ENCODE measurements at regions not wholly inside any gene's neighbourhood (a gene's known extent, or its start where the extent isn't known, plus 50 kb on each side); places are given as distances from the start of the nearest gene placed in this dataset.

- Mint-ChIP-seq H3K36me3 (no peaks in the 10 kb centered on the region), H3K27ac (no peak overlapping the region), H3K4me3 (no peak overlapping the region), H3K27me3 (peaks cover 8% of the 10 kb centered on the region), H3K4me1 (no peaks in the 10 kb centered on the region), H3K9me3 (ENCODE audit: low read depth) (peaks cover 2% of the 10 kb centered on the region)
- CTCF ChIA-PET, result no interaction called here
- no peak for ATAC-seq
- DNase-seq, result no peak
Measured at GRCh38 chr12:93115198-93115601, 186.1 kb upstream of the EEA1 start.

- no peak for ATAC-seq
- Mint-ChIP-seq H3K4me1 (no peaks in the 10 kb centered on the region), H3K36me3 (no peaks in the 10 kb centered on the region), H3K27me3 (peaks cover 13% of the 10 kb centered on the region), H3K27ac (no peak overlapping the region), H3K9me3 (ENCODE audit: low read depth) (peaks cover 2% of the 10 kb centered on the region), H3K4me3 (no peak overlapping the region)
- CTCF ChIA-PET, result no interaction called here
- DNase-seq, result no peak
Measured at GRCh38 chr12:93115646-93116045, 186.6 kb upstream of the EEA1 start.

DNA sequence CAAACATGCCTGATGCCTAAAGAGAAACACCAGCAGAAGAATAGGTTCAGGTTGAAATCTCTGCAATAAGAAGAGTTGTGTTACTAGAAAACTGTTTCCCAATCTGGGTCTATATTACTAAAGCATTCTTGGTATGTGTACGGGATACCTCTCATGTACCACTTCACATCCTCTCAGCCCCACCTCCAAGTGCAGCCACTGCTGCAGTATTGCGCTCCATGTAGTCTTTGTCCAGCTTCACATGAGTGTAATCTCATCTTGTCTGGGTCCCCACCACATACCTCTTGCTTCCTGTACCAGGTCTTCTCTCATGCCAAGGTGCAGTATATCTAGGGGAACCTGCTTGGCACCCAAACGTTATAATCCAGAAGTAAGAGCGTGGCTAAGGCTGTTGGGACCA lies 187.5 kb upstream of the EEA1 start:
- Mint-ChIP-seq H3K4me1 (no peaks in the 10 kb centered on the region), H3K27me3 (peaks cover 14% of the 10 kb centered on the region), H3K4me3 (no peak overlapping the region), H3K9me3 (ENCODE audit: low read depth) (peaks cover 2% of the 10 kb centered on the region), H3K27ac (no peak overlapping the region), H3K36me3 (no peaks in the 10 kb centered on the region)
- ATAC-seq (no peak), DNase-seq (no peak)
- CTCF ChIA-PET, result no interaction called here

DNA sequence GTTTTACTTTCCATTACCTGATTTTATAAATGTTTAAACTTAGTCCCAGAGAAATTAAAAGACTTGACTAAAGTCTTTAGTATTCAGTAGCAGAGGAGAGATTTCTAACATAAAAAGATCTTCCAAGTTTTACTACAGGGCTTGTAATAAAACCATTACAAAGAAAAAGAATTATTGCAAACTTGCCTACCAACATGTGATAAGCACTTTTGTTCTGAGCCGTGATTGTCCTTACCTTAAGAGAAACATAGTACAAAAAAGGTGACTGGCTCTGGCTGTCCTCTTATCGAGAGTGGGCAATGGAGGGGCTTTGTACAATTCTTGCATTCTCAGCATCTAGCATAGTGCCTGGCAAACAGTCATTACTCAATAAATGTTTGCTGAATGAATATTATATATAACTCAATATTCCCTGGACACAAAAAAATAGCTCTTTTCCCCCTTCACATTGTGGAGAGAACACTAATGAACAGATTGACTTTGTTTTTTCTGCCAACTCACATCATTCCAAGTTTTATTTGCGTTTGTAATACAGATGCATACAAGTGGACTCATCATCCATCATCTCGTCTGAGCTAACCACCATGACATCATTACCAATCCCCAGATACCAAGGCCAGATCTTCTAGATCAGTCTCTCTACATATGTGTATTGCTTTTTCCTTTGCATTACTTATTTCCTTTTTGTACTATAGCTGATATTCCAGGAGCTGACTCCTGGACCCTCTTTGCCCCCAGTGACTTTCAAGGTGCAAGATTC lies 192.8 kb upstream of the EEA1 start:
- Mint-ChIP-seq H3K27ac (no peak overlapping the region), H3K4me3 (no peak overlapping the region), H3K27me3 (peaks cover 11% of the 10 kb centered on the region), H3K4me1 (no peaks in the 10 kb centered on the region), H3K9me3 (ENCODE audit: low read depth) (no peaks in the 10 kb centered on the region), H3K36me3 (no peaks in the 10 kb centered on the region)
- CTCF ChIA-PET, result interaction anchor here (1.1 kb wide), 1 partner anchor 32 kb away, joined by 4 read pairs; no protein-coding TSS in a partner anchor
- DNase-seq (no peak), ATAC-seq (no peak)

GRCh38 chr12:93122569-93123091 lies 193.5 kb upstream of the EEA1 start:
- no peaks in the 10 kb centered on the region for H3K4me1 Mint-ChIP-seq
- no peak overlapping the region for H3K4me3 Mint-ChIP-seq
- no peak for DNase-seq
- no peaks in the 10 kb centered on the region for H3K9me3 Mint-ChIP-seq (ENCODE audit: low read depth)
- H3K27ac Mint-ChIP-seq, result no peak overlapping the region
- peaks cover 11% of the 10 kb centered on the region for H3K27me3 Mint-ChIP-seq
- H3K36me3 Mint-ChIP-seq, result no peaks in the 10 kb centered on the region
- CTCF ChIA-PET, result interaction anchor here (1.1 kb wide), 1 partner anchor 32 kb away, joined by 4 read pairs; no protein-coding TSS in a partner anchor
- ATAC-seq, result no peak

GRCh38 chr12:93125126-93125525 lies 196.0 kb upstream of the EEA1 start:
- no peak overlapping the region for H3K4me3 Mint-ChIP-seq
- peaks cover 6% of the 10 kb centered on the region for H3K27me3 Mint-ChIP-seq
- no peaks in the 10 kb centered on the region for H3K4me1 Mint-ChIP-seq
- no peaks in the 10 kb centered on the region for H3K36me3 Mint-ChIP-seq
- no peaks in the 10 kb centered on the region for H3K9me3 Mint-ChIP-seq (ENCODE audit: low read depth)
- no peak overlapping the region for H3K27ac Mint-ChIP-seq
- ATAC-seq (no peak), DNase-seq (no peak)
- CTCF ChIA-PET, result no interaction called here

GRCh38 chr12:93126069-93126474 lies 197.0 kb upstream of the EEA1 start:
- no peak overlapping the region for H3K27ac Mint-ChIP-seq
- no peaks in the 10 kb centered on the region for H3K9me3 Mint-ChIP-seq (ENCODE audit: low read depth)
- CTCF ChIA-PET, result no interaction called here
- no peaks in the 10 kb centered on the region for H3K36me3 Mint-ChIP-seq
- ATAC-seq (no peak), DNase-seq (no peak)
- H3K4me3 Mint-ChIP-seq, result no peak overlapping the region
- no peaks in the 10 kb centered on the region for H3K27me3 Mint-ChIP-seq
- H3K4me1 Mint-ChIP-seq, result no peaks in the 10 kb centered on the region

DNA sequence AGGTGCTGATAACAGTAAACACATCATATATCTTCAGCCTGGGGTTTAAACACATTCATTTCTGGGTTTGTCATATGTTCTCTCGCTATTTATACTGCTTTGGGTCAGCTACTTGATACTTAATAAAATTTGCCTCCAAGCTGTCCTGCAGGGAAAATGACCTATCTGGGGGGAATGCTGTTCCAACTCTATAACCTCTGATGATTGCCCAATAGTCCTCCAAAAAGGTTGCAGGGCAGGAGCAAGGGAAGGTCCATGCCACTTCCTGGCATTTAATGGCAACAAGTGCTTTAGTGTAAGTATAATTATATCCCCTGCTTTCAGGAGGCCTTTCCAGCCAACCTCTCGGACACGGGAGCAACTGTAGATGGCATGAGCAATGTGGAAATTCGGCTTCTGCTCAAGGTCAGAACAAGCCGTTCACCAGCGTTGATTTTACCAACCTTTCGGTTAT lies 198.0 kb upstream of the EEA1 start:
- CTCF ChIA-PET, result no interaction called here
- H3K36me3 Mint-ChIP-seq, result no peaks in the 10 kb centered on the region
- H3K27me3 Mint-ChIP-seq, result no peaks in the 10 kb centered on the region
- no peak overlapping the region for H3K27ac Mint-ChIP-seq
- H3K9me3 Mint-ChIP-seq (ENCODE audit: low read depth), result no peaks in the 10 kb centered on the region
- H3K4me3 Mint-ChIP-seq, result no peak overlapping the region
- no peak for ATAC-seq
- H3K4me1 Mint-ChIP-seq, result no peaks in the 10 kb centered on the region
- no peak for DNase-seq

GRCh38 chr12:93127582-93128331 lies 198.7 kb upstream of the EEA1 start:
- Mint-ChIP-seq H3K4me3 (no peak overlapping the region), H3K36me3 (no peaks in the 10 kb centered on the region), H3K27me3 (no peaks in the 10 kb centered on the region), H3K9me3 (ENCODE audit: low read depth) (no peaks in the 10 kb centered on the region), H3K27ac (no peak overlapping the region), H3K4me1 (no peaks in the 10 kb centered on the region)
- no peak for ATAC-seq
- CTCF ChIA-PET, result no interaction called here
- no peak for DNase-seq

DNA sequence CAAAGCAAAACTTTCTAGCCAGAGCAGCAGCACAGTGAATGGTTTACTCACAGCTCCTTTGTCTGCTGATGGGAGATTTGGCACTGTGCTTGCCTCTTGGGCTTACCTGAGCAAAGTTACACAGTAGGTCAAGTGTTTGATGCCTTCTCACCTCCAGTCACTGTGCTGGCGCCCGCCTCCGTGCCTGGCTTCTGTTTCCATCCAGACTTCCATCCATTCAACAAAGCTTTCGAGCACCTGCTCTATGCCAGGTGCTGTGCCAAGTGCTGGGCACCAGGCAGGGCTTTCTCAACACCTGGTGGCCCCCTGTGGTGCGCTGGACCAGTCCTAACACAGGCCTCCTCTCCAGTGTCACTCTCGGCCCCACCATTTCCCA lies 199.2 kb upstream of the EEA1 start:
- CTCF ChIA-PET, result interaction anchor here (0.6 kb wide), 1 partner anchor 11 kb away, joined by 3 read pairs; no protein-coding TSS in a partner anchor
- no peak overlapping the region for H3K27ac Mint-ChIP-seq
- H3K27me3 Mint-ChIP-seq, result no peaks in the 10 kb centered on the region
- no peaks in the 10 kb centered on the region for H3K36me3 Mint-ChIP-seq
- no peaks in the 10 kb centered on the region for H3K9me3 Mint-ChIP-seq (ENCODE audit: low read depth)
- no peaks in the 10 kb centered on the region for H3K4me1 Mint-ChIP-seq
- ATAC-seq (no peak), DNase-seq (no peak)
- H3K4me3 Mint-ChIP-seq, result no peak overlapping the region

- Mint-ChIP-seq H3K4me3 (no peak overlapping the region), H3K4me1 (peaks cover 11% of the 10 kb centered on the region), H3K9me3 (ENCODE audit: low read depth) (no peaks in the 10 kb centered on the region), H3K27ac (no peak overlapping the region), H3K27me3 (no peaks in the 10 kb centered on the region), H3K36me3 (no peaks in the 10 kb centered on the region)
- CTCF ChIA-PET, result no interaction called here
- DNase-seq (no peak), ATAC-seq (no peak)
Measured at GRCh38 chr12:93130366-93131054, 201.4 kb upstream of the EEA1 start.

GRCh38 chr12:93133361-93133760 lies 204.3 kb upstream of the EEA1 start:
- no peak for ATAC-seq
- Mint-ChIP-seq H3K27me3 (no peaks in the 10 kb centered on the region), H3K4me3 (no peak overlapping the region), H3K9me3 (ENCODE audit: low read depth) (no peaks in the 10 kb centered on the region), H3K27ac (no peak overlapping the region), H3K36me3 (no peaks in the 10 kb centered on the region), H3K4me1 (peaks cover 21% of the 10 kb centered on the region)
- CTCF ChIA-PET, result no interaction called here
- DNase-seq, result no peak

DNA sequence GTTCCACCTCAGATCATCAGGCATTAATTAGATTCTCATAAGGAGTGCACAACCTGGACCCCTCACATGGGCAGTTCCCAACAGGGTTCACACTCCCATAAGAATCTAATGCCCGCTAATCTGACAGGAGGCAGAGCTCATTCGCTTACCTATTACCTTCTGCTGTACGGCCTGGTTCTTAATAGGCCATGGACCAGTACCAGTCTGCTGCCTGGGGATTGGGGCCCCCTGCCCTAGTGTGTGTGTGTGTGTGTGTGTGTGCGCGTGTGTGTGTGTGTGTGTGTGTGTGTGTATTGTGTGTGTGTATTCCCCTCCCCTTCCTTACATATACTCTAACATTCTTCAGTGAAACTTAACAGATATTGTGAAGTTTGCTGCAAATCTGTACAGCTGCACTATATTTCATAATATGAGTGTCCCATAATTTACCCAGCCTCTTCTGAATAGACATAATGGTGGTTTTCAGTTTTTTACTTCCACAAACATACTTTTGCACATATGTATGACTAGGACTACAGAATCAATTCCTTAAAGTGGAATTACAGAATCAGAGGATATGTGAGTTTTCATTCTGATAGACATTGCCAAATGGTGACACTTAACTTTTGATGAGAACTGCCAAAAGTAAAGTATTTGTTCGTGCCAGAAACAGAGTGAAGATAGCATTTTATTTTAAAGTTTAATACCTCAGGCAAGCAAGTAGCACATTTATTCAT lies 205.2 kb upstream of the EEA1 start:
- CTCF ChIA-PET, result interaction anchor here (2.2 kb wide), 1 partner anchor 36 kb away, joined by 7 read pairs; no protein-coding TSS in a partner anchor
- Mint-ChIP-seq H3K27ac (no peak overlapping the region), H3K27me3 (no peaks in the 10 kb centered on the region), H3K4me1 (peaks cover 21% of the 10 kb centered on the region), H3K9me3 (ENCODE audit: low read depth) (no peaks in the 10 kb centered on the region), H3K4me3 (no peak overlapping the region), H3K36me3 (no peaks in the 10 kb centered on the region)
- DNase-seq, result no peak
- ATAC-seq, result no peak

Measured in activated CD8-positive, alpha-beta memory T cell treated with anti-CD3 and anti-CD28 coated beads, Interleukin-2, amount 10 ng/mL, durations not matched to agents 7 days and 5 days (primary cell).